HG02973 (cell line): ENCODE measurements at regions not wholly inside any gene's neighbourhood (a gene's known extent, or its start where the extent isn't known, plus 50 kb on each side); places are given as distances from the start of the nearest gene placed in this dataset.

Experiments
- ATAC-seq: cut with Tn5 transposase; IDR thresholded peaks from one replicate; pipeline ENCODE4 v1.9.1; 2021; ENCODE audit warnings: moderate library complexity; ENCODE audit not compliant: unreplicated experiment

DNA sequence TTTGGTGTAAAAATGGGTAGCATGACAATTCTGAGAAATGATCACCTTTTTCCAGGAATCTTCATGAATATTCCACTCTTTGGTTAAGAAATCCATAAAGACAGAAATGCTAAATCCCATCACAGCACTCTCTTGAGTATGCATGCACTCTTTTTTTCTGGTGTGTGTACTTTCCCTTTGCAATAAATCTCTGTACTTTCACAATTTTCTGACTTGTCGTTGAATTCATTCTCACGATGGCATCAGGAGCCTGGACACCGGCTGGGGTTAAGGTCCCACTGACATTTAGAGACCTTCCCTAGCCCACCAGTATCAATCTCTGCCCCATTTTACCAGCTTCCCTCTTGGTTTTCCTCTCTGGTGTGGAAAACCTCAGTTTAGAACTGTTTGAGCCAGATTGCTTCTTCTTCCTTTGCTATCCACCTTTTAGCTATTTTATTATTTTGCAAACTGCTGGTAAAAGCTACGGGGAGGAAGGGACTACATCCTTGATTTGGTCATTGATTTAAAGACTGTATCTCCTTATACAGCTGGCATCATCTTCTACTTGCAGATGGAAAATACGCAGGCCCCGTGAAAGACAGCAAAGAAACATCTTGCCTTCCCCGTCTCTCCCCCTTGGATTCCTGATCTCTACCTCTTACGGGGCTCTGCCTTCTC lies 59.9 kb upstream of the ZFR start:
- ATAC-seq: no peak

DNA sequence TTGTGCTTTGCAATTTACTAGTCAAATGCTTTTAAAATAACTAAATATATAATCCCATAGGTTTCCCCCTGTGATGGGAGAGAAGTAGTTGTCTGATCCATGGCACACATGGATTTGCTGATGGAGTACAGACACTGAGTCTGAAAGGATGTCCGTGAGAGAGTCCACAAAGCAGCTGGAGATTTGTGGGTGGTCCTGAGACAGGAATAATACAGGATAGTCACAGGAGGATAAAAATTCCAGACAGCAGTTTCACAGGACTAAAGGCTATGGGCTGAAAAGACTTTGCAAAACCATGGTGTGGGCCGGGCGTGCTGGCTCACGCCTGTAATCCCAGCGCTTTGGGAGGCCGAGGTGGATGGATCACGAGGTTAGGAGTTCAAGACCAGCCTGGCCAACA lies 58.7 kb upstream of the ZFR start:
- ATAC-seq: no peak

DNA sequence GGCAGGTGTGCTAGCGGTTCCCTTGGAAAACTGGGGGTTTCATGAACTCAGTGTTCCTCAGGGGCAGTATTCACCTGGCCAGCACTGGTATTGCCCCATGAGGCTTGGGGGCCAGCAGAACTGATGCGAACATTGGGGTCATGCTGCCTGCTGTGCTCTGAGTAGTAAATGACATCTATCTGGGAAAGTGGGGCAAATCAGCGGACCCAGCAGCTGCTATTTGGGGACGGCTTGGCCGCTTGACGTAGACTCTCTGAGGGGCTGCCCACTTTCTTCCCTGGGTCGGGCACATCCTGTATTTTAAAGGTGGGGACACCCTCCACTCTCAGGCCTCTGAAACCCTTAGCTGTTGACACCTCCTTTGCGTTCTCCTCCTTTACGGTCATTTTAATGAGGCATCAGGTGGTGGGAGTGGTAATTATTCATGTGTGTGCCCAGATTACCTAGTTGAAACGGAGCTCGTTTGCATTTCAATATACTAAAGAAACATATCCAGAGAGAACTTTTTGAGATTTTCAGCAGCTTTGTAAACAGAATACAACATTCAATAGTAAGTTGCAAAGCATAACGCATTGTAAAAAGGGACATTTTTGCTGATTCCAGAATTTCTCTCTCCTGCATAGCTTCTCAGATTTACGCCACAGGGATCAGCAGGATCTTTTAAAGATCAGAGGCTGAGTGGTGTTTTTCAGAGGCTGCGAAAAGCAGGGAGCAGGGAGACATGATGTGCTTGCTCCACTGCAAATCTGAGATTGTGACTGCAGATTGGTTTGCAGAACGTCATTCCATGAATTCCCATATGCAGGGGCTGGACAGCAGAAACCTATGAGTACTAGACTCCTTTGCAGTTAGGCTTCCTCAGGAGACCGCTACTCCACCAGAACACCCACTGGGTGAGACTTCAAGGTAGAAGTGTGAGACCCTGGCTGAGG lies 56.8 kb upstream of the ZFR start:
- no peak for ATAC-seq

DNA sequence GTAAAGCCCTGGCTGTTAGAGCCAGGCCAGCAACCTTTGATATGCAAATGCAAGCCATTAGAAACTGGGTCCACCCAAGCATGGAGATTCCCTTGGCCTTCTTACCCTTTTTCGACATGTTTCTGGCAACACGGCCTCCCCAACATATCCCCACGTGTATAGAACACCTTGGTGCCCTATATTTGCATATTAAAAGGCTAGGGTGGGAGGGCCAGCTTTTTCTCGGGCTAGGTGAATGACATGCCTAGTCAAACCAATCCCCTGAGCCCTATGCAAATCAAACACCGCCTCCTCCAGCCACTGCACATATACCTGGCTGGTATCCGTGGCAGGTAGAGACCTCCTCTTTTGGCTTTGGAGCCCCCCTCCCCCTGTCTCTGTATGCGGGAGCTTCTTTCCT lies 55.6 kb upstream of the ZFR start:
- ATAC-seq: no peak

DNA sequence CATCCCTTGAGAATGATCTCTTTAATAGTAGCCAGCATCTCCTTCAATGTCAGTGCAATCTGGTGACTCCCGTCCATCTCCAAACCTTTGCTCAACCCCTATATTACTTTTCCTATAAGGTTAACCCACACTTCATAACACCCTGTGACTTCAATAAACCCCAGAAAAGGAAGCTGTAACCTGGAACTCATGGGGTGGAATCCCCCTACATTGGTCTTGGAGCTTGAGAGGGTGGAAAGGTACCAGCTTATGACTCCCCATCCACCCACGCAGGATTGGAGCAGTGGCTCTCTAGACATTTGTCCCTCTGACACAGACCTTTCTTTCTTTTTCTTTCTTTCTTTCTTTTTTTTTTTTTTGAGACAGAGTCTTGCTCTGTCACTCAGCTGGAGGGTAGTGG lies 54.7 kb upstream of the ZFR start:
- ATAC-seq: no peak

DNA sequence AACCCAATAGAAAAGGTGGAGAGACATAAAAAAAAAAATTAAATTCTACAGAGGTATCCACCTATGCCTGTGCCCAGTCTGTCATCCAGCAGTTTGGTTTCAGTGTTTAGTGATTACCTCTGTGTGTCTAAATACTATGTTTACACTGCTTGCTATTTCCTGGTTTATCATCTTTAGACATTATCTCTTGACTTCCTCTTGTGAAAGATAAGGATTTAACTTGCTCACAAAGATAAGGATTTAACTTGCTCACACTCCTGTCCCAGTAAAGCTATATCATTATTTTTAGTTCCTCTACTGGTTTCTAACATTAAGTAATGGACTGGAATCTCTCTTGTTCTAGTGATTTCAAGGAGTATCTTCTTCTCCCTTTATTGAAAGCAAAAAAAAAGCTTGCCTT lies 53.9 kb upstream of the ZFR start:
- ATAC-seq: no peak

DNA sequence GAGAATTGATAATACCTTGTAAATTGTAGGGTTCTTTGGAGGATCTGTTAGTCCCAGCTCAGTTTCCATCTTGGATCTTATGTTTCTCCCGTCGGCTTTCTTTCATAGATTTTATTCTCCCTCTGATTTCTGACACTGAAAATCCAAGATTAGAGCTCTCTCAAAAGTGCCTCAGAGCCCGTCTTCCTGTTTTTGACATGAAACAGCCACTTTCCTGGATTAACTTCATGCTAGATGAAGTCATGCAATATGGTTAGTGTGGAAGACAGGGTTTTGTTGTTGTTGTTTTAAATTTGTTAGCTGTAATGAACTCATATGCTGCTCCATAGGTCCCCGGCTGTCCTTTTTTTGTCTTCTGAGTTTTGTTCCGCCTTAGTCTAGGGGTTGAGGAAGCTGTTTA lies 51.6 kb upstream of the ZFR start:
- ATAC-seq: no peak

DNA sequence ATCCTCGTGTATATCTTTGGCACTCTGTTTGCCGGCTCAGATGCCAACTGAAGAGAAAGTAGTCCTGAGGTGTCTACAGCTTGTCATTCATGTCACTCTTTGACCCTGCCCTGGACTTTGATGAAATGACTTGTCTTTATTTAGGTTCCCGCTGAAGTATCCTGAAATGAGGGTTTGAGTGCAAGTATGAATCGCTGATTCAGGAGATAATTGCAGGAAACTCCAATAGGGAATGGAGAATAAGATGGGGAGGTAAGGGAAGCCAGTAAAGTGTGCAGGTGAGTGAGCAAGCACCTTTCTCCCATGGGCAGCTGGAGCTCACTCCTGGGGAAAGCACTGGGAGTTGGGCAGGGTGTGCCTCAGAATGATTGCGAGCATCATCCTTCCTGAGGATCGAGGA lies 50.3 kb upstream of the ZFR start:
- ATAC-seq: no peak
